ENCODE measurements at regions not wholly inside any gene's neighbourhood (a gene's known extent, or its start where the extent isn't known, plus 50 kb on each side); places are given as distances from the start of the nearest gene placed in this dataset.

DNA sequence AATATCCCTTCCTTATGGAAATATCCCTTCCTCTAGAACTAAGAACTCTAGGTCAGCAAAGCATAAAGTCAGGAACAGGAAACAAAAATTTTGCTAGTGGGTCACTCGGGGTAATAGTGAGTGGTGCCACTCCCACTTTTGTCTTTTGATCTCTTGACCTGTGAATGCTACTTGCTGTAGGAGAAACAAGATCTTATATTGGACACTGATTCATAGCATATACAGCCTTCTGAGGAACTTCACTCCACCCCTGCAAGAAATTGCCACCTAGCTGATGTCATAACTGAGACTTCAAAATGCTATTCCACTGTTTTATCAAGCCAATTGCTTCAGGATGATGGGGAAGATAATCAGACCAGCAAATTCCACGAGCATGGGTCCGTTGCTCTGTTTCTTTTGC lies 53.3 kb upstream of the PRSS3 start:
- TF ChIP-seq, protein P1, sequence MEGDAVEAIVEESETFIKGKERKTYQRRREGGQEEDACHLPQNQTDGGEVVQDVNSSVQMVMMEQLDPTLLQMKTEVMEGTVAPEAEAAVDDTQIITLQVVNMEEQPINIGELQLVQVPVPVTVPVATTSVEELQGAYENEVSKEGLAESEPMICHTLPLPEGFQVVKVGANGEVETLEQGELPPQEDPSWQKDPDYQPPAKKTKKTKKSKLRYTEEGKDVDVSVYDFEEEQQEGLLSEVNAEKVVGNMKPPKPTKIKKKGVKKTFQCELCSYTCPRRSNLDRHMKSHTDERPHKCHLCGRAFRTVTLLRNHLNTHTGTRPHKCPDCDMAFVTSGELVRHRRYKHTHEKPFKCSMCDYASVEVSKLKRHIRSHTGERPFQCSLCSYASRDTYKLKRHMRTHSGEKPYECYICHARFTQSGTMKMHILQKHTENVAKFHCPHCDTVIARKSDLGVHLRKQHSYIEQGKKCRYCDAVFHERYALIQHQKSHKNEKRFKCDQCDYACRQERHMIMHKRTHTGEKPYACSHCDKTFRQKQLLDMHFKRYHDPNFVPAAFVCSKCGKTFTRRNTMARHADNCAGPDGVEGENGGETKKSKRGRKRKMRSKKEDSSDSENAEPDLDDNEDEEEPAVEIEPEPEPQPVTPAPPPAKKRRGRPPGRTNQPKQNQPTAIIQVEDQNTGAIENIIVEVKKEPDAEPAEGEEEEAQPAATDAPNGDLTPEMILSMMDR (IDR thresholded peaks at IDR 0.05) = no peak
- no peak for TF ChIP-seq EZH2 (IDR thresholded peaks at IDR 0.05; ENCODE audit: borderline replicate concordance, insufficient read depth, low read depth, low read length, poor library complexity, severe bottlenecking)

All from B cell (primary cell).